Neuronal stem cell (in vitro differentiated cells): ENCODE measurements at regions not wholly inside any gene's neighbourhood (a gene's known extent, or its start where the extent isn't known, plus 50 kb on each side); places are given as distances from the start of the nearest gene placed in this dataset.

ENCODE experiments used
- DNase-seq: peaks from one replicate; pipeline ENCODE4 v3.0.0-alpha.2; 2013; ENCODE audit warnings: low spot score
- H2AFZ ChIP-seq: one replicate; pipeline ENCODE4 v1.6.1; 2013; ENCODE audit warnings: mild to moderate bottlenecking, low read length, inconsistent platforms
- H2AK5ac ChIP-seq: 2 replicates; pipeline ENCODE4 v1.6.1; 2013; ENCODE audit warnings: low read depth, mild to moderate bottlenecking, inconsistent platforms, low read length, moderate library complexity, mixed read lengths
- H2BK120ac ChIP-seq: 2 replicates; pipeline ENCODE4 v1.6.1; 2013; ENCODE audit warnings: low read depth, mild to moderate bottlenecking, inconsistent platforms, low read length, moderate library complexity, mixed read lengths
- H2BK12ac ChIP-seq: one replicate; pipeline ENCODE4 v1.6.1; 2013; ENCODE audit warnings: low read length, inconsistent platforms
- H2BK15ac ChIP-seq: 2 replicates; pipeline ENCODE4 v1.6.1; 2013; ENCODE audit warnings: mild to moderate bottlenecking, low read length, inconsistent platforms, mixed read lengths
- H2BK5ac ChIP-seq: one replicate; pipeline ENCODE4 v1.6.1; 2013; ENCODE audit warnings: inconsistent platforms, mild to moderate bottlenecking, low read length, moderate library complexity
- H3K14ac ChIP-seq: one replicate; pipeline ENCODE4 v1.6.1; 2013; ENCODE audit warnings: low read length, inconsistent platforms
- H3K18ac ChIP-seq: 2 replicates; pipeline ENCODE4 v1.6.1; 2013; ENCODE audit warnings: low read length, inconsistent platforms
- H3K23ac ChIP-seq: 2 replicates; pipeline ENCODE4 v1.6.1; 2013; ENCODE audit warnings: low read depth, mild to moderate bottlenecking, mixed read lengths, low read length, inconsistent platforms; ENCODE audit not compliant: poor library complexity
- H3K27ac ChIP-seq: replicated peaks from 3 replicates; pipeline ENCODE4 v1.5.1; 2013; ENCODE audit warnings: low read length, inconsistent platforms
- H3K27me3 ChIP-seq, 3 experiments: 2 replicates each; pipeline ENCODE4 v1.6.1; 2013; ENCODE audit warnings: low read length in 3 of 3, mild to moderate bottlenecking in 2 of 3, inconsistent platforms in 1 of 3, low read depth in 1 of 3, mixed read lengths in 1 of 3, moderate library complexity in 1 of 3; ENCODE audit not compliant: control insufficient read depth in 3 of 3, insufficient read depth in 3 of 3
- H3K36me3 ChIP-seq, 2 donors: replicated peaks in 1 of 2; 2 replicates each; pipeline ENCODE4 v1.6.1; 2013; ENCODE audit warnings: low read length in 2 of 2; ENCODE audit not compliant: control insufficient read depth in 2 of 2, insufficient read depth in 2 of 2
- H3K4ac ChIP-seq: 2 replicates; pipeline ENCODE4 v1.6.1; 2013; ENCODE audit warnings: inconsistent platforms, mild to moderate bottlenecking, low read length, moderate library complexity
- H3K4me1 ChIP-seq, 2 donors: 1 replicate in 1 of 2; 2 replicates in 1 of 2; pipeline ENCODE4 v1.6.1; 2013; ENCODE audit warnings: low read length in 2 of 2, low read depth in 1 of 2; ENCODE audit not compliant: control insufficient read depth in 2 of 2, insufficient read depth in 1 of 2
- H3K4me2 ChIP-seq: one replicate; pipeline ENCODE4 v1.6.1; 2013; ENCODE audit warnings: mild to moderate bottlenecking, low read length, inconsistent platforms; ENCODE audit not compliant: insufficient read depth, poor library complexity, severe bottlenecking
- H3K4me3 ChIP-seq, 2 donors: 2 replicates each; pipeline ENCODE4 v1.5.1; 2013; ENCODE audit warnings: low read length in 2 of 2, mild to moderate bottlenecking in 2 of 2, inconsistent platforms in 1 of 2, moderate library complexity in 1 of 2
- H3K79me1 ChIP-seq: one replicate; pipeline ENCODE4 v1.6.1; 2013; ENCODE audit warnings: low read depth, mild to moderate bottlenecking, inconsistent platforms, low read length, moderate library complexity
- H3K9ac ChIP-seq: one replicate; pipeline ENCODE4 v1.6.1; 2013; ENCODE audit warnings: mild to moderate bottlenecking, low read depth, low read length, inconsistent platforms; ENCODE audit not compliant: poor library complexity
- H3K9me3 ChIP-seq, 2 donors: replicated peaks in 1 of 2; 2 replicates each; pipeline versions ENCODE3 to v1.6.1; 2013; ENCODE audit warnings: low read length in 2 of 2, mild to moderate bottlenecking in 2 of 2, inconsistent platforms in 1 of 2, low read depth in 1 of 2, mixed read lengths in 1 of 2, moderate library complexity in 1 of 2; ENCODE audit not compliant: control insufficient read depth in 2 of 2, insufficient read depth in 1 of 2
- H4K8ac ChIP-seq: one replicate; pipeline ENCODE4 v1.6.1; 2013; ENCODE audit warnings: low read depth, mild to moderate bottlenecking, inconsistent platforms, low read length, moderate library complexity
- H4K91ac ChIP-seq: one replicate; pipeline ENCODE4 v1.6.1; 2013; ENCODE audit warnings: low read length, low read depth, mild to moderate bottlenecking, inconsistent platforms; ENCODE audit not compliant: poor library complexity
- WGBS, 2 donors: extraction: QIAGEN DNeasy Blood & Tissue Kit; methylation state at CpG; one replicate each; pipeline ENCODE4 v1.1.7; 2013; ENCODE audit warnings: missing lambda C conversion rate in 2 of 2, mixed read lengths in 1 of 2; ENCODE audit not compliant: insufficient read length in 2 of 2, insufficient replicate concordance in 1 of 2; ENCODE audit errors: extremely low coverage in 2 of 2; 5-methylcytosine and 5-hydroxymethylcytosine counted together

GRCh38 chr10:33861833-33862232 lies 527.4 kb upstream of the NRP1 start:
- WGBS, 2 donors, result no CpG with 5 or more reads among the region's 3 CpGs

GRCh38 chr10:33861016-33861704 lies 526.7 kb upstream of the NRP1 start:
- Histone ChIP-seq H3K4me2 (no peak overlapping the region), H3K23ac (no peak overlapping the region), H2AFZ (peak overlapping the region; percentile 9), H3K27me3 (no peaks in the 10 kb centered on the region), H3K27ac (no peak overlapping the region), H3K9ac (no peak overlapping the region), H4K91ac (no peak overlapping the region), H2BK12ac (no peak overlapping the region), H3K18ac (no peak overlapping the region), H3K4me3 (no peak overlapping the region), H4K8ac (no peak overlapping the region), H3K4me1 (no peaks in the 10 kb centered on the region), H2BK15ac (no peak overlapping the region), H3K79me1 (no peaks in the 10 kb centered on the region), H3K9me3 (no peaks in the 10 kb centered on the region), H2AK5ac (no peak overlapping the region), H2BK120ac (no peak overlapping the region), H3K4ac (no peak overlapping the region), H3K36me3 (no peaks in the 10 kb centered on the region), H3K14ac (no peak overlapping the region), H2BK5ac (no peak overlapping the region)
- WGBS, 2 donors, result no CpG with 5 or more reads among the region's 7 CpGs
- no peak for DNase-seq

More at GRCh38 chr10:33861833-33862232, 527.4 kb upstream of the NRP1 start:
- Histone ChIP-seq H3K23ac (no peak overlapping the region), H3K9ac (no peak overlapping the region), H2BK120ac (no peak overlapping the region), H3K18ac (no peak overlapping the region), H3K27me3 (no peaks in the 10 kb centered on the region), H3K4me1 (no peaks in the 10 kb centered on the region), H3K9me3 (no peaks in the 10 kb centered on the region), H4K8ac (no peak overlapping the region), H3K27ac (no peak overlapping the region), H2BK15ac (no peak overlapping the region), H2AFZ (no peak overlapping the region), H3K4ac (no peak overlapping the region), H3K4me2 (no peak overlapping the region), H3K14ac (no peak overlapping the region), H2AK5ac (no peak overlapping the region), H3K79me1 (no peaks in the 10 kb centered on the region), H2BK5ac (no peak overlapping the region), H2BK12ac (no peak overlapping the region), H3K36me3 (no peaks in the 10 kb centered on the region), H3K4me3 (no peak overlapping the region), H4K91ac (no peak overlapping the region)
- no peak for DNase-seq

- H3K27me3 ChIP-seq, result no peaks in the 10 kb centered on the region
- H3K27ac ChIP-seq, result no peak overlapping the region
- no peaks in the 10 kb centered on the region for H3K9me3 ChIP-seq
- no peak overlapping the region for H3K18ac ChIP-seq
- no peaks in the 10 kb centered on the region for H3K36me3 ChIP-seq
- no peak overlapping the region for H4K91ac ChIP-seq
- no peaks in the 10 kb centered on the region for H3K79me1 ChIP-seq
- no peak overlapping the region for H3K4me2 ChIP-seq
- H2AK5ac ChIP-seq, result no peak overlapping the region
- no peak overlapping the region for H3K4me3 ChIP-seq
- no peak overlapping the region for H3K14ac ChIP-seq
- WGBS, 2 donors, result no CpG with 5 or more reads among the region's 3 CpGs
- H3K4me1 ChIP-seq, result no peaks in the 10 kb centered on the region
- no peak overlapping the region for H2BK12ac ChIP-seq
- H2AFZ ChIP-seq, result peak overlapping the region; percentile 9
- no peak overlapping the region for H3K9ac ChIP-seq
- DNase-seq, result no peak
- H2BK15ac ChIP-seq, result no peak overlapping the region
- H4K8ac ChIP-seq, result no peak overlapping the region
- H2BK5ac ChIP-seq, result no peak overlapping the region
- no peak overlapping the region for H2BK120ac ChIP-seq
- H3K23ac ChIP-seq, result no peak overlapping the region
- no peak overlapping the region for H3K4ac ChIP-seq
Observed at GRCh38 chr10:33860552-33860951, 526.1 kb upstream of the NRP1 start.

GRCh38 chr10:33859319-33860022 lies 525.0 kb upstream of the NRP1 start:
- no peaks in the 10 kb centered on the region for H3K36me3 ChIP-seq
- H2AK5ac ChIP-seq, result no peak overlapping the region
- H3K9me3 ChIP-seq, result no peaks in the 10 kb centered on the region
- H3K4ac ChIP-seq, result no peak overlapping the region
- no peak overlapping the region for H3K14ac ChIP-seq
- H2BK15ac ChIP-seq, result no peak overlapping the region
- WGBS, 2 donors, result no CpG with 5 or more reads among the region's 6 CpGs
- H3K27me3 ChIP-seq, result no peaks in the 10 kb centered on the region
- H3K23ac ChIP-seq, result no peak overlapping the region
- no peak overlapping the region for H4K8ac ChIP-seq
- no peaks in the 10 kb centered on the region for H3K4me1 ChIP-seq
- H3K27ac ChIP-seq, result no peak overlapping the region
- DNase-seq, result no peak
- no peak overlapping the region for H2BK12ac ChIP-seq
- H2BK120ac ChIP-seq, result no peak overlapping the region
- no peak overlapping the region for H3K9ac ChIP-seq
- no peak overlapping the region for H2AFZ ChIP-seq
- no peaks in the 10 kb centered on the region for H3K79me1 ChIP-seq
- H3K4me3 ChIP-seq, result no peak overlapping the region
- H2BK5ac ChIP-seq, result no peak overlapping the region
- H3K4me2 ChIP-seq, result no peak overlapping the region
- no peak overlapping the region for H3K18ac ChIP-seq
- H4K91ac ChIP-seq, result no peak overlapping the region
